K562 (cell line): ENCODE measurements at regions not wholly inside any gene's neighbourhood (a gene's known extent, or its start where the extent isn't known, plus 50 kb on each side); places are given as distances from the start of the nearest gene placed in this dataset.

Source experiments
- ATAC-seq: fragments of 200-7000 bp; cut with Tn5 transposase; 3 replicates; pipeline ENCODE4 v1.9.1; 2020; ENCODE audit warnings: moderate library complexity
- BruUV-seq: library from RNA; stranded (reverse); fragments of 400-500 nt; replicated peaks from 2 replicates; lab custom pipeline; 2021; lab: Mats Ljungman, UMichigan
- CTCF ChIA-PET: fragments of 300-600 bp; formaldehyde crosslinking; extraction: SDS; loops from one replicate; lab custom pipeline; 2021; ENCODE audit warnings: low intra/inter-chr PET ratio; lab: Yijun Ruan, JAX
- POLR2A ChIA-PET: fragments of 300-600, 350-650 bp; sonication (Branson Sonifier 250); formaldehyde crosslinking; extraction: SDS; loops from one replicate; lab custom pipeline; 2021; ENCODE audit warnings: antibody characterized with exemption, inconsistent platforms; lab: Yijun Ruan, JAX
- DNase-seq, 4 experiments: peaks; one replicate each; pipeline versions ENCODE4 v3.0.0 to v3.0.0-alpha.2; 2011 to 2018; ENCODE audit warnings: low spot score in 3 of 4, mixed read lengths in 3 of 4; ENCODE audit errors: extremely low read depth in 1 of 4
- FAIRE-seq: peaks from 2 replicates; lab custom pipeline; 2011; peaks lifted over from hg19 to GRCh38; lab: Jason Lieb, UNC
- H2AFZ ChIP-seq: 2 replicates; pipeline ENCODE4 v1.6.0; 2011; ENCODE audit warnings: low read depth, low read length, control low read depth, inconsistent platforms
- H3K27ac ChIP-seq: fragments of 200-600 bp; 3 replicates; pipeline ENCODE4 v1.8.0; 2011; ENCODE audit warnings: low read depth, mild to moderate bottlenecking, control low read depth, inconsistent platforms, low read length, moderate library complexity, mixed read lengths; ENCODE audit errors: extremely low read depth
- H3K27me3 ChIP-seq, 2 experiments: fragments of 300-600 bp in 1 of 2; 2 replicates in 1 of 2; 3 replicates in 1 of 2; pipeline versions ENCODE4 v1.6.0 to v1.8.0; 2011; ENCODE audit warnings: inconsistent platforms in 2 of 2, low read length in 2 of 2, mild to moderate bottlenecking in 1 of 2, mixed read lengths in 1 of 2, moderate library complexity in 1 of 2; ENCODE audit not compliant: control insufficient read depth in 2 of 2, insufficient read depth in 2 of 2
- H3K36me3 ChIP-seq: fragments of 300-600 bp; 3 replicates; pipeline ENCODE4 v1.8.0; 2011; ENCODE audit warnings: mild to moderate bottlenecking, low read length, inconsistent platforms; ENCODE audit not compliant: control insufficient read depth, insufficient read depth
- H3K4me1 ChIP-seq, 2 experiments: fragments of 200-600 bp in 1 of 2; replicated peaks in 1 of 2; 2 replicates in 1 of 2; 3 replicates in 1 of 2; pipeline versions ENCODE4 v1.5.1 to v1.8.0; 2011; ENCODE audit warnings: inconsistent platforms in 2 of 2, low read length in 2 of 2, mild to moderate bottlenecking in 1 of 2, mixed read lengths in 1 of 2, moderate library complexity in 1 of 2; ENCODE audit not compliant: control insufficient read depth in 2 of 2, insufficient read depth in 2 of 2
- H3K4me2 ChIP-seq: 2 replicates; pipeline ENCODE4 v1.6.1; 2011; ENCODE audit warnings: low read length, control low read depth, inconsistent platforms, mixed read lengths; ENCODE audit not compliant: insufficient read depth
- H3K4me3 ChIP-seq: fragments of 200-600 bp; sonication (generic), shearing (Covaris generic); 2 replicates; pipeline ENCODE4 v1.5.1; 2016; ENCODE audit warnings: control low read depth, inconsistent platforms
- H3K79me2 ChIP-seq: fragments of 200-600 bp; 3 replicates; pipeline ENCODE4 v1.8.0; 2011; ENCODE audit warnings: low read length, inconsistent platforms; ENCODE audit not compliant: control insufficient read depth, insufficient read depth
- H3K9ac ChIP-seq, 2 experiments: 2 replicates each; pipeline versions ENCODE4 v1.6.0 to v1.6.1; 2011; ENCODE audit warnings: low read depth in 2 of 2, low read length in 2 of 2, control low read depth in 1 of 2, inconsistent platforms in 1 of 2, mild to moderate bottlenecking in 1 of 2, mixed read lengths in 1 of 2; ENCODE audit not compliant: insufficient read depth in 1 of 2
- H3K9me1 ChIP-seq: one replicate; pipeline ENCODE4 v1.6.0; 2011; ENCODE audit warnings: inconsistent platforms, mild to moderate bottlenecking, low read length, moderate library complexity; ENCODE audit not compliant: control insufficient read depth, insufficient read depth
- H3K9me3 ChIP-seq: replicated peaks from 2 replicates; pipeline ENCODE4 v1.5.1; 2011; ENCODE audit warnings: low read depth, low read length, inconsistent platforms; ENCODE audit not compliant: control insufficient read depth, insufficient read depth
- H4K20me1 ChIP-seq: replicated peaks from 2 replicates; pipeline ENCODE4 v1.6.1; 2011; ENCODE audit warnings: low read length, inconsistent platforms, mixed read lengths; ENCODE audit not compliant: control insufficient read depth, insufficient read depth
- ARID2 ChIP-seq: fragments of 450-650 bp; IDR thresholded peaks from 2 replicates; pipeline ENCODE4 v1.6.1; 2017; ENCODE audit warnings: antibody characterized with exemption, mild to moderate bottlenecking
- CEBPB ChIP-seq: fragments of 450-650 bp; IDR thresholded peaks from 2 replicates; pipeline ENCODE4 v1.6.1; 2016; ENCODE audit warnings: missing genetic modification characterization, missing compliant biosample characterization
- CLOCK ChIP-seq: fragments of 250-450 bp; sonication (Bioruptor Pico); IDR thresholded peaks from 2 replicates; pipeline ENCODE4 v1.4.0; 2020; ENCODE audit warnings: mild to moderate bottlenecking, moderate library complexity, borderline replicate concordance
- HDAC3 ChIP-seq: fragments of 450-650 bp; IDR thresholded peaks from 2 replicates; pipeline ENCODE4 v1.6.1; 2018; ENCODE audit warnings: borderline replicate concordance, mild to moderate bottlenecking, moderate library complexity; ENCODE audit not compliant: partially characterized antibody
- NCOA4 ChIP-seq: fragments of 450-650 bp; IDR thresholded peaks from 2 replicates; pipeline ENCODE4 v1.6.1; 2018; ENCODE audit warnings: mild to moderate bottlenecking; ENCODE audit not compliant: partially characterized antibody
- NCOA6 ChIP-seq: fragments of 450-650 bp; IDR thresholded peaks from 2 replicates; pipeline ENCODE4 v1.6.1; 2017; ENCODE audit warnings: mild to moderate bottlenecking
- SRSF1 ChIP-seq: fragments of 200-400 bp; formaldehyde crosslinking; IDR thresholded peaks from 2 replicates; pipeline ENCODE4 v1.6.1; 2017; ENCODE audit warnings: mild to moderate bottlenecking, low read depth, low read length, moderate library complexity
- TBP ChIP-seq: optimal IDR thresholded peaks from 2 replicates; pipeline ENCODE3; 2011; ENCODE audit warnings: low read depth, low read length, improper control_type of control experiment
- U2AF2 ChIP-seq: fragments of 200-400 bp; formaldehyde crosslinking; optimal IDR thresholded peaks from 2 replicates; pipeline ENCODE3; 2017; ENCODE audit warnings: low read depth, mild to moderate bottlenecking, low read length
- YY1 ChIP-seq, 3 experiments: IDR thresholded peaks; 2 replicates each; pipeline ENCODE4 v1.6.1; 2011; ENCODE audit warnings: low read length in 2 of 3, mild to moderate bottlenecking in 2 of 3, moderate library complexity in 2 of 3, borderline replicate concordance in 1 of 3, control low read depth in 1 of 3, low read depth in 1 of 3; ENCODE audit not compliant: insufficient read depth in 3 of 3, insufficient replicate concordance in 2 of 3, control insufficient read depth in 1 of 3, insufficient read length in 1 of 3; ENCODE audit errors: extremely low read depth in 1 of 3
- ZBTB7A ChIP-seq: IDR thresholded peaks from 2 replicates; pipeline ENCODE4 v1.6.1; 2011; ENCODE audit warnings: low read depth, mild to moderate bottlenecking, low read length, moderate library complexity, borderline replicate concordance; ENCODE audit not compliant: control insufficient read depth
- ZNF143 ChIP-seq: sonication (generic); formaldehyde crosslinking; IDR thresholded peaks from 2 replicates; pipeline ENCODE4 v1.9.0; 2022; ENCODE audit warnings: mild to moderate bottlenecking, missing genetic modification reagents
- ZNF280A ChIP-seq: fragments of 450-650 bp; IDR thresholded peaks from 2 replicates; pipeline ENCODE4 v1.6.1; 2018; ENCODE audit warnings: mild to moderate bottlenecking, low read depth; ENCODE audit not compliant: partially characterized antibody
- ZNF398 ChIP-seq: fragments of 250-450 bp; sonication (Bioruptor Pico); IDR thresholded peaks from 2 replicates; pipeline ENCODE4 v1.8.0; 2021; ENCODE audit warnings: moderate library complexity, mild to moderate bottlenecking, inconsistent platforms
- ZNF644 ChIP-seq: fragments of 200-800 bp; sonication (Bioruptor generic); IDR thresholded peaks from 2 replicates; pipeline ENCODE4 v1.6.1; 2016; ENCODE audit warnings: low read depth, missing genetic modification characterization, missing compliant biosample characterization
- WGBS: fragments of 100-300 bp; shearing (Covaris generic); methylation state at CpG from one replicate; pipeline ENCODE4 v1.1.6; 2016; ENCODE audit warnings: low coverage, mixed read lengths; ENCODE audit not compliant: insufficient coverage; ENCODE audit errors: missing lambda C conversion rate; 5-methylcytosine and 5-hydroxymethylcytosine counted together
- in situ Hi-C: fragments of 300-500 bp; cut with MboI; formaldehyde crosslinking; loops from 4 replicates; pipeline ENCODE4 v1.15.0; 2018; ENCODE audit warnings: inconsistent platforms, mixed read lengths
- intact Hi-C: fragments of 100-400 bp; cut with micrococcal nuclease; formaldehyde crosslinking; loops from 2 replicates; pipeline ENCODE4 v1.14.2; 2022

GRCh38 chr4:180589575-180589974 lies 1653.6 kb upstream of the TENM3 start:
- FAIRE-seq = no peak
- WGBS = 0% methylated on average over 9 of the region's 9 CpGs
- no peak overlapping the region for H3K4me3 ChIP-seq
- no peak for DNase-seq
- H3K27ac ChIP-seq = no peak overlapping the region
- no peaks in the 10 kb centered on the region for H3K36me3 ChIP-seq
- H3K9ac ChIP-seq = no peak overlapping the region
- no peak overlapping the region for H3K4me2 ChIP-seq
- in situ Hi-C loops (no loop called here), intact Hi-C loops (no loop called here)
- POLR2A ChIA-PET = no interaction called here
- no peak for TF ChIP-seq NCOA4
- no peak for TF ChIP-seq TBP
- no peak for TF ChIP-seq CEBPB (tag)
- no peak for TF ChIP-seq YY1 (IDR thresholded peaks at IDR 0.05; ENCODE audit: borderline replicate concordance in 1 of 3, control insufficient read depth in 1 of 3, extremely low read depth in 1 of 3, insufficient read depth in 3 of 3, insufficient read length in 1 of 3, insufficient replicate concordance in 2 of 3, low read depth in 1 of 3, low read length in 2 of 3)
- no peak for TF ChIP-seq SRSF1
- TF ChIP-seq HDAC3 = no peak
- no peak for TF ChIP-seq U2AF2
- no peak for TF ChIP-seq ARID2
- TF ChIP-seq ZBTB7A = no peak
- TF ChIP-seq ZNF398 (CRISPR knock-in tag) = no peak
- TF ChIP-seq CLOCK (CRISPR knock-in tag) = no peak
- no peak for TF ChIP-seq ZNF143 (CRISPR knock-in tag)
- no peak for TF ChIP-seq ZNF280A
- TF ChIP-seq ZNF644 (tag) = no peak
- no peak for TF ChIP-seq NCOA6
- no TSS peak for BruUV-seq
- H2AFZ ChIP-seq = no peak overlapping the region
- no peaks in the 10 kb centered on the region for H4K20me1 ChIP-seq
- no peaks in the 10 kb centered on the region for H3K4me1 ChIP-seq
- CTCF ChIA-PET = no interaction called here
- no peaks in the 10 kb centered on the region for H3K79me2 ChIP-seq
- H3K9me1 ChIP-seq = no peaks in the 10 kb centered on the region
- no peaks in the 10 kb centered on the region for H3K9me3 ChIP-seq
- H3K27me3 ChIP-seq = no peaks in the 10 kb centered on the region
- ATAC-seq = no peak
